Right lobe of liver (tissue), 4 donors: ENCODE measurements at regions not wholly inside any gene's neighbourhood (a gene's known extent, or its start where the extent isn't known, plus 50 kb on each side); places are given as distances from the start of the nearest gene placed in this dataset.

ENCODE experiments used
- CTCF ChIP-seq, 4 donors: fragments of 200-600 bp in 3 of 4; fragments of 450-650 bp in 1 of 4; IDR thresholded peaks; one replicate each; pipeline versions ENCODE4 v1.5.1 to v1.8.0; 2016 to 2022; ENCODE audit warnings: antibody characterized with exemption in 4 of 4, mild to moderate bottlenecking in 2 of 4
- POLR2A ChIP-seq: fragments of 450-650 bp; IDR thresholded peaks from one replicate; pipeline ENCODE4 v1.6.1; 2017; ENCODE audit warnings: antibody characterized with exemption, mild to moderate bottlenecking
- donor health status: DM: no; HTN: no; CAD: no.
- donor health status: DM: no; HTN: no; CAD: no.
- donor health status: DM: no; HTN: yes; CAD: no.

- no peak for TF ChIP-seq CTCF (IDR thresholded peaks at IDR 0.05)
- TF ChIP-seq POLR2A = no peak
Measured at GRCh38 chr7:85659364-85659763, 472.5 kb upstream of the SEMA3D start.
